ENCODE measurements at regions not wholly inside any gene's neighbourhood (a gene's known extent, or its start where the extent isn't known, plus 50 kb on each side); places are given as distances from the start of the nearest gene placed in this dataset.

DNA sequence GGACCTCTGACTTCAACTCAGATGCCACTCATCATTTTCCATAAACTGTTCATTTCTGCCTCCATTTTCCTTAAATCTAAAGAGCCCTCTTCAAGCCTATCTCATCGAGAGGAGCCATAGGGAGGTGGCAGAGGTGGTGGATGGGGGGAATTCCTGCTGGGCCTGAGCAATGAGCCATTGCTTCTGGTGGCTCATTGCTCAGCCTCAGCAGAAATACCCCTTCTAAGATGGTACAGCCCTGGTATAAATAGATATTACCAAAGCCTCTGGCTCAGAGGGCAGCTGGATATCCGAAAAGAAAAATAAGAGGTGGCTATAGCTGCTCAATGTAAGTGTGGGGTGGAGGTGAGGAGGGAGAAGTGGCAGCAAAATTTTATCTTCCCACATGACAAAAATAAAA lies 313.5 kb downstream of the CAAP1 start:
- peaks cover 0 to 2% (median 0%) of the 10 kb centered on the region in 11 donors for H3K9me3 ChIP-seq
- H3K27me3 ChIP-seq, result no peaks in the 10 kb centered on the region
- H3K36me3 ChIP-seq, result no peaks in the 10 kb centered on the region
- WGBS, 2 donors, result 38 to 45% methylated on average over 2 of the region's 2 CpGs
- intact Hi-C loops (cut with DNase I), result loop anchor here in 1 of 10 donors (10.0 kb wide), 1 partner anchor 76 kb away; no protein-coding TSS in a partner anchor
- no peaks in the 10 kb centered on the region for H3K4me1 ChIP-seq
- no peak overlapping the region for H3K4me3 ChIP-seq
- H3K27ac ChIP-seq, result no peak overlapping the region
- DNase-seq (no peak), ATAC-seq (no peak)
- TF ChIP-seq CTCF (IDR thresholded peaks at IDR 0.05), result no peak

DNA sequence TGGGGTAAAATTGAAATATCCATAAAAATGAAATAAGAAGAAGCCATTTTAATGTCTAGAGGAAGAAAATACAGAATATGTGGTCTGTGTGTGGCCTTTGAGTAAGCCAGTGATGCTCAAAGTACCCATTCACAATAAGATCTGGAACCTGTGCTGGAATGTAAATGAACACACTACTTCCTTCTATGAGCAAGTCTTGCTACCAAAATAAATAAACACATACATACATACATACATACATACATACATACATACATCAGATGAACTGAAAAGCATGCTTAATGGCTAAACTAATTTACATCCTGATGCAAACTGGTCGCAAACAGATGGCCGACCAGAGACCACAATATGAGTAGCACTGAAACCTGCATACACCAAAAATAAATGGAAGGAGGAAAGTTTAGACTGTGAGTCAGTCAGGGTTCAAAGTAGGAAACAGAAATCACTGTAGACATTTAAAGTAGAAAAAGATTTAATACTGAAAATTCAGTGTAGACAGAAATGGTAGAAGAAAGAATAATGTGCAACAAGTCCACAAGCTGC lies 317.6 kb downstream of the CAAP1 start:
- no peak for ATAC-seq
- no peaks in the 10 kb centered on the region for H3K9me3 ChIP-seq
- no peaks in the 10 kb centered on the region for H3K27me3 ChIP-seq
- intact Hi-C loops (cut with DNase I), result loop anchor here in 1 of 10 donors (10.0 kb wide), 1 partner anchor 80 kb away; no protein-coding TSS in a partner anchor
- no peak overlapping the region for H3K4me3 ChIP-seq
- no peak overlapping the region for H3K27ac ChIP-seq
- WGBS, 2 donors, result 94 to 96% methylated on average over 2 of the region's 2 CpGs
- no peaks in the 10 kb centered on the region for H3K4me1 ChIP-seq
- no peak for TF ChIP-seq CTCF (IDR thresholded peaks at IDR 0.05)
- H3K36me3 ChIP-seq, result no peaks in the 10 kb centered on the region
- DNase-seq, result no peak

DNA sequence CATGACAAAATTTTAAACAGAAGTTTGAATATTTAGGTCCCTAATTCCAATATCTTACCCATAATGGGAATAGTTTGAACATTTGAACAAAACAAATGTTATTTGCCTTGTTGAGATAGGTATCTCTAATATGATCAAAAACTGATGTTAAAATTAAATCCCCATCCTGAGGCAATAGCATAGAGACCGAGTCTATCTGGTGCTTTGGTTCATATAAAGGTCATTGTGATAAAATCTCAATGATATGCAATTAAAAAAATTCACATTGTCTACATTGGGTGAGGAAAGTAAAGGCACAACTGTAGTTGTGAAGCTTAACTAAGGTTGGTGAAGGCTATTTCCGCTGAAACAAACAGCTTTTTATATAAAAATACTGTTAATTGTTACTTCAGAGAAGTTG lies 318.3 kb downstream of the CAAP1 start:
- no peak for TF ChIP-seq CTCF (IDR thresholded peaks at IDR 0.05)
- no peaks in the 10 kb centered on the region for H3K36me3 ChIP-seq
- no peak for ATAC-seq

GRCh38 chr9:26567976-26568375 lies 324.6 kb downstream of the CAAP1 start:
- Histone ChIP-seq H3K27ac (no peak overlapping the region), H3K4me1 (no peaks in the 10 kb centered on the region), H3K36me3 (no peaks in the 10 kb centered on the region), H3K27me3 (no peaks in the 10 kb centered on the region), H3K9me3 (no peaks in the 10 kb centered on the region), H3K4me3 (no peak overlapping the region)
- TF ChIP-seq CTCF (IDR thresholded peaks at IDR 0.05), result no peak
- intact Hi-C loops (cut with DNase I), result no loop called here
- ATAC-seq (no peak), DNase-seq (no peak)
- 49 to 52% methylated on average over 2 of the region's 2 CpGs for WGBS, 2 donors

More for the DNA sequence above, 318.3 kb downstream of the CAAP1 start:
- no peak for DNase-seq
- Histone ChIP-seq H3K9me3 (no peaks in the 10 kb centered on the region), H3K27me3 (no peaks in the 10 kb centered on the region), H3K4me1 (no peaks in the 10 kb centered on the region), H3K4me3 (no peak overlapping the region), H3K27ac (no peak overlapping the region)
- 62 to 65% methylated on average over 2 of the region's 2 CpGs for WGBS, 2 donors
- intact Hi-C loops (cut with DNase I), result loop anchor here in 1 of 10 donors (10.0 kb wide), 1 partner anchor 81 kb away; no protein-coding TSS in a partner anchor
